Ovary (tissue), 3 donors: ENCODE measurements at regions not wholly inside any gene's neighbourhood (a gene's known extent, or its start where the extent isn't known, plus 50 kb on each side); places are given as distances from the start of the nearest gene placed in this dataset.

Experiments
- CTCF ChIP-seq, 3 donors: fragments of 450-650 bp in 2 of 3; fragments of 200-600 bp in 1 of 3; IDR thresholded peaks; one replicate each; pipeline versions ENCODE4 v1.5.1 to v1.8.0; 2016 to 2022; ENCODE audit warnings: antibody characterized with exemption in 3 of 3, mild to moderate bottlenecking in 1 of 3
- EP300 ChIP-seq: sonication (generic); formaldehyde crosslinking; IDR thresholded peaks from one replicate; pipeline ENCODE4 v1.6.1; 2017; ENCODE audit warnings: antibody characterized with exemption
- POLR2A ChIP-seq: fragments of 450-650 bp; IDR thresholded peaks from one replicate; pipeline ENCODE4 v1.6.1; 2017; ENCODE audit warnings: antibody characterized with exemption, mild to moderate bottlenecking, moderate library complexity
- donor health status: DM: no; HTN: no; CAD: no.

- TF ChIP-seq CTCF (IDR thresholded peaks at IDR 0.05) (no peak), POLR2A (no peak), EP300 (no peak)
Observed at GRCh38 chr16:79997257-79997656, 396.7 kb upstream of the MAF start.
